ENCODE measurements at regions not wholly inside any gene's neighbourhood (a gene's known extent, or its start where the extent isn't known, plus 50 kb on each side); places are given as distances from the start of the nearest gene placed in this dataset.

DNA sequence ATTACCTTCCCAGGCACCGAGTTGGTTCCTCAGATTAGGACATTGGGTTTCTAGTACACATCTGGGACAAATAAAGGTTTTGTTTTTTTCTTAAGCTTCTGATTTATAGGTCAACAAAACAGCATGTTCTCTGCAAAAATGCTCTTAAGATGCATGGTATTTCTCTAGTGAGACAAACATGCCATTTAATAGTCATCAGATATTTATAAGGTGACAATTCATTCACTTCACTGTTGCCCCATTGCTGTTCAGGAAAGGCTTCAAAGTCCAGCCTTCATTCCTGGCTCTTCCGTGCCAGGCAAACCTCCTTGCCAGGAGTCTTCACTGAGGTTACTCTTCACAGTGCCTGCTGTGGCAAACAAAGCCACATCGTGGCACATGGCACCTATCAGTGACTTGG lies 156.3 kb upstream of the FNDC3A start:
- no peak for TF ChIP-seq REST (IDR thresholded peaks at IDR 0.05; ENCODE audit: borderline replicate concordance)
- TF ChIP-seq EZH2 (IDR thresholded peaks at IDR 0.05; ENCODE audit: borderline replicate concordance, insufficient read depth, low read length, poor library complexity, severe bottlenecking): no peak
- TF ChIP-seq, protein P1, sequence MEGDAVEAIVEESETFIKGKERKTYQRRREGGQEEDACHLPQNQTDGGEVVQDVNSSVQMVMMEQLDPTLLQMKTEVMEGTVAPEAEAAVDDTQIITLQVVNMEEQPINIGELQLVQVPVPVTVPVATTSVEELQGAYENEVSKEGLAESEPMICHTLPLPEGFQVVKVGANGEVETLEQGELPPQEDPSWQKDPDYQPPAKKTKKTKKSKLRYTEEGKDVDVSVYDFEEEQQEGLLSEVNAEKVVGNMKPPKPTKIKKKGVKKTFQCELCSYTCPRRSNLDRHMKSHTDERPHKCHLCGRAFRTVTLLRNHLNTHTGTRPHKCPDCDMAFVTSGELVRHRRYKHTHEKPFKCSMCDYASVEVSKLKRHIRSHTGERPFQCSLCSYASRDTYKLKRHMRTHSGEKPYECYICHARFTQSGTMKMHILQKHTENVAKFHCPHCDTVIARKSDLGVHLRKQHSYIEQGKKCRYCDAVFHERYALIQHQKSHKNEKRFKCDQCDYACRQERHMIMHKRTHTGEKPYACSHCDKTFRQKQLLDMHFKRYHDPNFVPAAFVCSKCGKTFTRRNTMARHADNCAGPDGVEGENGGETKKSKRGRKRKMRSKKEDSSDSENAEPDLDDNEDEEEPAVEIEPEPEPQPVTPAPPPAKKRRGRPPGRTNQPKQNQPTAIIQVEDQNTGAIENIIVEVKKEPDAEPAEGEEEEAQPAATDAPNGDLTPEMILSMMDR (IDR thresholded peaks at IDR 0.05; ENCODE audit: poor library complexity, severe bottlenecking): no peak
- no peak for TF ChIP-seq SMC3 (conservative IDR thresholded peaks at IDR 0.05; ENCODE audit: poor library complexity)
- TF ChIP-seq RAD21 (conservative IDR thresholded peaks at IDR 0.05): no peak
- TF ChIP-seq EP300 (conservative IDR thresholded peaks at IDR 0.05; ENCODE audit: poor library complexity, severe bottlenecking): no peak
- TF ChIP-seq MXI1 (conservative IDR thresholded peaks at IDR 0.05; ENCODE audit: poor library complexity, severe bottlenecking): no peak
- TF ChIP-seq POLR2AphosphoS5 (IDR thresholded peaks at IDR 0.05): no peak

Measured in neural cell (in vitro differentiated cells).